Fibroblast of mammary gland (primary cell): ENCODE measurements at regions not wholly inside any gene's neighbourhood (a gene's known extent, or its start where the extent isn't known, plus 50 kb on each side); places are given as distances from the start of the nearest gene placed in this dataset.

Experiments used
- DNase-seq: peaks from one replicate; pipeline ENCODE4 v3.0.0-alpha.2; 2010; ENCODE audit warnings: low read depth
- H3K4me3 ChIP-seq: 2 replicates; pipeline ENCODE4 v1.5.1; 2011; ENCODE audit warnings: low read depth, mild to moderate bottlenecking, low read length, moderate library complexity; ENCODE audit not compliant: control insufficient read depth
- CTCF ChIP-seq: conservative IDR thresholded peaks from 2 replicates; pipeline ENCODE4 v1.5.1; 2011; ENCODE audit warnings: low read depth, low read length, inconsistent platforms; ENCODE audit not compliant: control insufficient read depth, insufficient read depth

GRCh38 chr13:67950603-67951002 lies 720.5 kb upstream of the PCDH9 start:
- no peak for DNase-seq

GRCh38 chr13:67946131-67946530 lies 716.0 kb upstream of the PCDH9 start:
- DNase-seq = no peak
- H3K4me3 ChIP-seq = no peak overlapping the region
- no peak for TF ChIP-seq CTCF

More at GRCh38 chr13:67950603-67951002, 720.5 kb upstream of the PCDH9 start:
- TF ChIP-seq CTCF = no peak
- no peak overlapping the region for H3K4me3 ChIP-seq

- H3K4me3 ChIP-seq = no peak overlapping the region
- TF ChIP-seq CTCF = no peak
- DNase-seq = peak; percentile 7
Observed at GRCh38 chr13:67943116-67943515, 713.0 kb upstream of the PCDH9 start.

GRCh38 chr13:67935626-67936025 lies 705.5 kb upstream of the PCDH9 start:
- no peak for TF ChIP-seq CTCF
- no peak overlapping the region for H3K4me3 ChIP-seq
- no peak for DNase-seq

GRCh38 chr13:67934617-67935330 lies 704.6 kb upstream of the PCDH9 start:
- DNase-seq = no peak
- no peak for TF ChIP-seq CTCF
- H3K4me3 ChIP-seq = no peak overlapping the region

DNA sequence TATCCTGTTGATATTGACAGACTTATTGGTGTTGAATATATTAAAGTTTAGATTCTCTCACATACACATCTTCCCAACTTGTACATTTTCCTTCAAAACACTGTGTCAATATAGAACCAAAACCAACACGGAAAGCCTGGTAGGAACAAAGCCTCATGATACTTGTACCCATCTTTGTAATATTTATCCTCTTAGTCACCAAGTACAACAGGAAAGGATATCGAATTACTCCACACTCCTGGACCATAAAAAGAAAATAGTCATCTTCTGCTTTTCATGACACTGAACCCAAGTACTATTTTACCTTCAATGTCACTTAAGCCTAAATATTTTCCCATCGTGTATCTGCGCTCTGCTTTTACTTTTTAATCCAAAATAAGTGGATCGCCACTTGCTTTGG lies 702.9 kb upstream of the PCDH9 start:
- H3K4me3 ChIP-seq = no peak overlapping the region
- no peak for TF ChIP-seq CTCF
- no peak for DNase-seq
